ENCODE measurements at regions not wholly inside any gene's neighbourhood (a gene's known extent, or its start where the extent isn't known, plus 50 kb on each side); places are given as distances from the start of the nearest gene placed in this dataset.
A peak's percentile ranks its signal among the peaks of the same experiment; 100 is the strongest.

- Histone ChIP-seq H3K27ac (no peak overlapping the region), H3K4me3 (no peak overlapping the region), H3K4me1 (no peaks in the 10 kb centered on the region), H3K27me3 (no peaks in the 10 kb centered on the region), H3K9me3 (no peaks in the 10 kb centered on the region), H3K36me3 (no peaks in the 10 kb centered on the region)
- DNase-seq (ENCODE audit: low spot score) = peak; percentile 30
- no peak for TF ChIP-seq CTCF (IDR thresholded peaks at IDR 0.05)
These were observed 536.9 kb downstream of the TBC1D22A start for GRCh38 chr22:47299211-47299862.

- peak; percentile 53 for DNase-seq (ENCODE audit: low spot score)
- Histone ChIP-seq H3K27ac (no peak overlapping the region), H3K36me3 (no peaks in the 10 kb centered on the region), H3K9me3 (no peaks in the 10 kb centered on the region), H3K27me3 (no peaks in the 10 kb centered on the region), H3K4me3 (no peak overlapping the region), H3K4me1 (no peaks in the 10 kb centered on the region)
- no peak for TF ChIP-seq CTCF (IDR thresholded peaks at IDR 0.05)
These were observed 535.8 kb downstream of the TBC1D22A start for GRCh38 chr22:47298017-47298785.

GRCh38 chr22:47297261-47298016 is 535.0 kb downstream of the TBC1D22A start:
- H3K4me3 ChIP-seq = no peak overlapping the region
- TF ChIP-seq CTCF (IDR thresholded peaks at IDR 0.05) = no peak
- no peaks in the 10 kb centered on the region for H3K27me3 ChIP-seq
- no peak overlapping the region for H3K27ac ChIP-seq
- no peaks in the 10 kb centered on the region for H3K36me3 ChIP-seq
- H3K9me3 ChIP-seq = no peaks in the 10 kb centered on the region
- no peaks in the 10 kb centered on the region for H3K4me1 ChIP-seq
- DNase-seq (ENCODE audit: low spot score) = peak; percentile 44

- peak; percentile 52 for DNase-seq (ENCODE audit: low spot score)
- no peaks in the 10 kb centered on the region for H3K9me3 ChIP-seq
- no peak overlapping the region for H3K27ac ChIP-seq
- no peak overlapping the region for H3K4me3 ChIP-seq
- no peaks in the 10 kb centered on the region for H3K36me3 ChIP-seq
- no peak for TF ChIP-seq CTCF (IDR thresholded peaks at IDR 0.05)
- no peaks in the 10 kb centered on the region for H3K27me3 ChIP-seq
- H3K4me1 ChIP-seq = no peaks in the 10 kb centered on the region
These were observed 534.2 kb downstream of the TBC1D22A start for GRCh38 chr22:47296405-47297260.

- Histone ChIP-seq H3K27ac (no peak overlapping the region), H3K9me3 (no peaks in the 10 kb centered on the region), H3K4me3 (no peak overlapping the region), H3K27me3 (no peaks in the 10 kb centered on the region), H3K36me3 (no peaks in the 10 kb centered on the region), H3K4me1 (no peaks in the 10 kb centered on the region)
- no peak for DNase-seq (ENCODE audit: low spot score)
- TF ChIP-seq CTCF (IDR thresholded peaks at IDR 0.05) = no peak
These were observed 533.5 kb downstream of the TBC1D22A start for GRCh38 chr22:47295982-47296381.

Data from right atrium auricular region (tissue), 2 donors.